H9 (cell line): ENCODE measurements at regions not wholly inside any gene's neighbourhood (a gene's known extent, or its start where the extent isn't known, plus 50 kb on each side); places are given as distances from the start of the nearest gene placed in this dataset.

Source experiments
- DNase-seq: peaks from one replicate; pipeline ENCODE4 v3.0.0-alpha.2; 2017
- H2AFZ ChIP-seq: one replicate; pipeline ENCODE4 v1.6.1; 2013; ENCODE audit warnings: mild to moderate bottlenecking, low read length, control low read depth, moderate library complexity
- H2AK5ac ChIP-seq: 2 replicates; pipeline ENCODE4 v1.6.1; 2013; ENCODE audit warnings: low read length, control low read depth, mixed read lengths; ENCODE audit not compliant: insufficient read length
- H2BK120ac ChIP-seq: one replicate; pipeline ENCODE4 v1.6.1; 2013; ENCODE audit warnings: low read depth, mild to moderate bottlenecking, low read length, control low read depth, inconsistent platforms; ENCODE audit not compliant: poor library complexity, severe bottlenecking
- H2BK12ac ChIP-seq: 2 replicates; pipeline ENCODE4 v1.6.1; 2013; ENCODE audit warnings: low read length, control low read depth, mixed read lengths, low read depth; ENCODE audit not compliant: insufficient read length
- H2BK15ac ChIP-seq: 2 replicates; pipeline ENCODE4 v1.6.1; 2013; ENCODE audit warnings: low read depth, low read length, control low read depth
- H2BK20ac ChIP-seq: one replicate; pipeline ENCODE4 v1.6.1; 2013; ENCODE audit warnings: low read depth, mild to moderate bottlenecking, low read length, control low read depth, inconsistent platforms; ENCODE audit not compliant: poor library complexity, severe bottlenecking
- H2BK5ac ChIP-seq: 2 replicates; pipeline ENCODE4 v1.6.1; 2013; ENCODE audit warnings: low read length, control low read depth, mixed read lengths; ENCODE audit not compliant: insufficient read length
- H3K14ac ChIP-seq: 2 replicates; pipeline ENCODE4 v1.6.1; 2013; ENCODE audit warnings: low read length, control low read depth; ENCODE audit not compliant: insufficient read depth
- H3K18ac ChIP-seq: 2 replicates; pipeline ENCODE4 v1.6.1; 2013; ENCODE audit warnings: low read depth, mild to moderate bottlenecking, mixed read lengths, low read length, control low read depth; ENCODE audit not compliant: insufficient read length
- H3K23ac ChIP-seq: 2 replicates; pipeline ENCODE4 v1.6.1; 2013; ENCODE audit warnings: low read length, control low read depth, mixed read lengths, low read depth; ENCODE audit not compliant: insufficient read length
- H3K23me2 ChIP-seq: 2 replicates; pipeline ENCODE4 v1.6.1; 2013; ENCODE audit warnings: low read depth, mild to moderate bottlenecking, mixed read lengths, low read length, control low read depth; ENCODE audit not compliant: insufficient read length, poor library complexity, severe bottlenecking
- H3K27ac ChIP-seq: 2 replicates; pipeline ENCODE4 v1.5.1; 2013; ENCODE audit warnings: low read length, control low read depth, mixed read lengths, low read depth; ENCODE audit not compliant: insufficient read length
- H3K27me3 ChIP-seq: 2 replicates; pipeline ENCODE4 v1.6.1; 2013; ENCODE audit warnings: low read length, control low read depth, inconsistent platforms; ENCODE audit not compliant: insufficient read depth
- H3K4ac ChIP-seq: 2 replicates; pipeline ENCODE4 v1.6.1; 2013; ENCODE audit warnings: low read depth, mild to moderate bottlenecking, control low read depth, inconsistent platforms, low read length, moderate library complexity
- H3K4me1 ChIP-seq: 2 replicates; pipeline ENCODE4 v1.6.1; 2013; ENCODE audit warnings: low read length, control low read depth, inconsistent platforms; ENCODE audit not compliant: insufficient read depth
- H3K4me2 ChIP-seq: 2 replicates; pipeline ENCODE4 v1.6.1; 2013; ENCODE audit warnings: low read length, control low read depth, mixed read lengths; ENCODE audit not compliant: insufficient read length, insufficient read depth
- H3K56ac ChIP-seq: 2 replicates; pipeline ENCODE4 v1.6.1; 2013; ENCODE audit warnings: low read depth, mild to moderate bottlenecking, mixed read lengths, low read length, control low read depth; ENCODE audit not compliant: insufficient read length
- H3K79me1 ChIP-seq: 2 replicates; pipeline ENCODE4 v1.6.1; 2013; ENCODE audit warnings: low read depth, mild to moderate bottlenecking, moderate library complexity, low read length, control low read depth, inconsistent platforms; ENCODE audit not compliant: insufficient read depth, poor library complexity, severe bottlenecking
- H3K79me2 ChIP-seq: 2 replicates; pipeline ENCODE4 v1.6.1; 2013; ENCODE audit warnings: low read length, control low read depth, inconsistent platforms; ENCODE audit not compliant: insufficient read depth
- H3K9ac ChIP-seq: 2 replicates; pipeline ENCODE4 v1.6.1; 2013; ENCODE audit warnings: low read length, control low read depth, mixed read lengths; ENCODE audit not compliant: insufficient read length; ENCODE audit errors: extremely low read depth
- H3K9me3 ChIP-seq: one replicate; pipeline ENCODE4 v1.6.1; 2013; ENCODE audit warnings: low read depth, low read length, inconsistent platforms; ENCODE audit not compliant: control insufficient read depth
- H3T11ph ChIP-seq: one replicate; pipeline ENCODE4 v1.6.1; 2013; ENCODE audit warnings: mild to moderate bottlenecking, low read length, control low read depth, inconsistent platforms
- H4K20me1 ChIP-seq: one replicate; pipeline ENCODE4 v1.6.1; 2013; ENCODE audit not compliant: control insufficient read depth, insufficient read length, insufficient read depth
- H4K5ac ChIP-seq: 2 replicates; pipeline ENCODE4 v1.6.1; 2013; ENCODE audit warnings: low read depth, mild to moderate bottlenecking, mixed read lengths, low read length, control low read depth; ENCODE audit not compliant: insufficient read length
- H4K8ac ChIP-seq: replicated peaks from 2 replicates; pipeline ENCODE4 v1.6.1; 2013; ENCODE audit warnings: low read length, control low read depth, mixed read lengths, low read depth; ENCODE audit not compliant: insufficient read length
- H4K91ac ChIP-seq: 2 replicates; pipeline ENCODE4 v1.6.1; 2013; ENCODE audit warnings: low read depth, mild to moderate bottlenecking, moderate library complexity, mixed read lengths, low read length, control low read depth; ENCODE audit not compliant: insufficient read length
- H3K27ac Mint-ChIP-seq, 3 experiments: 2 replicates in 2 of 3; 3 replicates in 1 of 3; pipeline ENCODE4 v1.8.0; 2020 to 2021; ENCODE audit warnings: mixed read lengths in 3 of 3, mild to moderate bottlenecking in 1 of 3, moderate library complexity in 1 of 3
- H3K27me3 Mint-ChIP-seq: 2 replicates; pipeline ENCODE4 v1.8.0; 2021; ENCODE audit warnings: low read depth, mild to moderate bottlenecking, moderate library complexity, mixed read lengths
- H3K36me3 Mint-ChIP-seq, 3 experiments: 2 replicates in 2 of 3; 3 replicates in 1 of 3; pipeline ENCODE4 v1.8.0; 2020 to 2021; ENCODE audit warnings: low read depth in 3 of 3, mixed read lengths in 3 of 3; ENCODE audit not compliant: insufficient read depth in 1 of 3
- H3K4me1 Mint-ChIP-seq, 2 experiments: 2 replicates each; pipeline ENCODE4 v1.8.0; 2020; ENCODE audit warnings: mixed read lengths in 2 of 2
- H3K4me3 Mint-ChIP-seq, 2 experiments: 2 replicates in 1 of 2; 3 replicates in 1 of 2; pipeline ENCODE4 v1.8.0; 2020 to 2021; ENCODE audit warnings: mild to moderate bottlenecking in 2 of 2, mixed read lengths in 2 of 2, moderate library complexity in 1 of 2
- H3K9me3 Mint-ChIP-seq, 2 experiments: 2 replicates in 1 of 2; 3 replicates in 1 of 2; pipeline ENCODE4 v1.8.0; 2020; ENCODE audit warnings: mild to moderate bottlenecking in 2 of 2, mixed read lengths in 2 of 2, moderate library complexity in 1 of 2
- WGBS: extraction: QIAGEN DNeasy Blood & Tissue Kit; methylation state at CpG from one replicate; pipeline ENCODE4 v1.1.7; 2013; ENCODE audit warnings: missing lambda C conversion rate, low lambda C conversion rate, mixed read lengths; ENCODE audit not compliant: insufficient read length; ENCODE audit errors: extremely low coverage; 5-methylcytosine and 5-hydroxymethylcytosine counted together
- TF ChIP-seq, protein P1 (sequence below): fragments of 200-600 bp; sonication (generic); conservative IDR thresholded peaks from 3 replicates; pipeline ENCODE4 v1.8.0; 2021; ENCODE audit warnings: antibody characterized with exemption, mild to moderate bottlenecking

- Mint-ChIP-seq H3K27me3 (peaks cover 2% of the 10 kb centered on the region), H3K9me3 (peaks cover 14 to 21% of the 10 kb centered on the region in 2 experiments; a peak in 4 of 5 replicates), H3K4me1 (no peaks in the 10 kb centered on the region), H3K27ac (no peak overlapping the region), H3K36me3 (0 out of 7 replicates have a peak, but pooled peaks cover 0 to 4% (median 0%) of the 10 kb centered on the region in 3 experiments), H3K4me3 (no peak overlapping the region)
- H4K91ac ChIP-seq = no peak overlapping the region
- no peak overlapping the region for H3K9ac ChIP-seq
- H3K56ac ChIP-seq = no peak overlapping the region
- H4K8ac ChIP-seq = no peak overlapping the region
- H3K27me3 ChIP-seq = no peaks in the 10 kb centered on the region
- H3K4me2 ChIP-seq = no peak overlapping the region
- TF ChIP-seq, protein P1, sequence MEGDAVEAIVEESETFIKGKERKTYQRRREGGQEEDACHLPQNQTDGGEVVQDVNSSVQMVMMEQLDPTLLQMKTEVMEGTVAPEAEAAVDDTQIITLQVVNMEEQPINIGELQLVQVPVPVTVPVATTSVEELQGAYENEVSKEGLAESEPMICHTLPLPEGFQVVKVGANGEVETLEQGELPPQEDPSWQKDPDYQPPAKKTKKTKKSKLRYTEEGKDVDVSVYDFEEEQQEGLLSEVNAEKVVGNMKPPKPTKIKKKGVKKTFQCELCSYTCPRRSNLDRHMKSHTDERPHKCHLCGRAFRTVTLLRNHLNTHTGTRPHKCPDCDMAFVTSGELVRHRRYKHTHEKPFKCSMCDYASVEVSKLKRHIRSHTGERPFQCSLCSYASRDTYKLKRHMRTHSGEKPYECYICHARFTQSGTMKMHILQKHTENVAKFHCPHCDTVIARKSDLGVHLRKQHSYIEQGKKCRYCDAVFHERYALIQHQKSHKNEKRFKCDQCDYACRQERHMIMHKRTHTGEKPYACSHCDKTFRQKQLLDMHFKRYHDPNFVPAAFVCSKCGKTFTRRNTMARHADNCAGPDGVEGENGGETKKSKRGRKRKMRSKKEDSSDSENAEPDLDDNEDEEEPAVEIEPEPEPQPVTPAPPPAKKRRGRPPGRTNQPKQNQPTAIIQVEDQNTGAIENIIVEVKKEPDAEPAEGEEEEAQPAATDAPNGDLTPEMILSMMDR = no peak
- H2AK5ac ChIP-seq = no peak overlapping the region
- H2BK12ac ChIP-seq = no peak overlapping the region
- no peak for DNase-seq
- H3K27ac ChIP-seq = no peak overlapping the region
- H3K14ac ChIP-seq = no peak overlapping the region
- no peak overlapping the region for H2AFZ ChIP-seq
- no peaks in the 10 kb centered on the region for H3K23me2 ChIP-seq
- no peaks in the 10 kb centered on the region for H4K20me1 ChIP-seq
- no peak overlapping the region for H3K23ac ChIP-seq
- no CpG with 5 or more reads among the region's 19 CpGs for WGBS
- no peak overlapping the region for H3K4ac ChIP-seq
- no peak overlapping the region for H3T11ph ChIP-seq
- no peak overlapping the region for H2BK15ac ChIP-seq
- H3K79me1 ChIP-seq = no peaks in the 10 kb centered on the region
- H2BK120ac ChIP-seq = no peak overlapping the region
- H3K4me1 ChIP-seq = no peaks in the 10 kb centered on the region
- no peak overlapping the region for H3K18ac ChIP-seq
- no peak overlapping the region for H2BK20ac ChIP-seq
- no peaks in the 10 kb centered on the region for H3K79me2 ChIP-seq
- no peak overlapping the region for H4K5ac ChIP-seq
- no peak overlapping the region for H2BK5ac ChIP-seq
- H3K9me3 ChIP-seq = no peaks in the 10 kb centered on the region
These were observed 585.0 kb upstream of the HS6ST1 start for GRCh38 chr2:128903637-128904036.
